Stomach (tissue), 8 donors: ENCODE measurements at regions not wholly inside any gene's neighbourhood (a gene's known extent, or its start where the extent isn't known, plus 50 kb on each side); places are given as distances from the start of the nearest gene placed in this dataset.

Experiments used
- DNase-seq, 2 donors: peaks; one replicate each; pipeline versions ENCODE4 v3.0.0 to v3.0.0-alpha.2; 2013 to 2019
- H3K27ac ChIP-seq, 5 donors: fragments of 200-600 bp in 4 of 5; sonication (generic) in 4 of 5; one replicate each; pipeline ENCODE4 v1.5.1; 2013 to 2019; ENCODE audit warnings: mild to moderate bottlenecking in 1 of 5, moderate library complexity in 1 of 5
- H3K27me3 ChIP-seq, 3 donors: fragments of 200-600 bp; sonication (generic); one replicate each; pipeline ENCODE4 v1.5.1; 2017 to 2019; ENCODE audit warnings: mixed run types in 1 of 3
- H3K36me3 ChIP-seq, 4 donors: fragments of 200-600 bp; sonication (generic); 1 replicate in 3 of 4; 2 replicates in 1 of 4; pipeline ENCODE4 v1.5.1; 2016 to 2019
- H3K4me1 ChIP-seq, 4 donors: fragments of 200-600 bp; sonication (generic); one replicate each; pipeline ENCODE4 v1.5.1; 2016 to 2019
- H3K4me3 ChIP-seq, 4 donors: fragments of 200-600 bp; sonication (generic) in 3 of 4; one replicate each; pipeline ENCODE4 v1.5.1; 2016 to 2019; ENCODE audit warnings: mild to moderate bottlenecking in 1 of 4
- H3K9me3 ChIP-seq, 4 donors: fragments of 200-600 bp; sonication (generic); one replicate each; pipeline ENCODE4 v1.5.1; 2016 to 2019
- EP300 ChIP-seq: sonication (generic); formaldehyde crosslinking; IDR thresholded peaks from one replicate; pipeline ENCODE4 v1.6.1; 2017; ENCODE audit warnings: antibody characterized with exemption
- POLR2A ChIP-seq, 4 donors: fragments of 450-650 bp; IDR thresholded peaks; one replicate each; pipeline ENCODE4 v1.6.1; 2016; ENCODE audit warnings: antibody characterized with exemption in 4 of 4, control low read depth in 2 of 4, mild to moderate bottlenecking in 1 of 4, moderate library complexity in 1 of 4
- POLR2AphosphoS5 ChIP-seq, 3 donors: sonication (generic); formaldehyde crosslinking; IDR thresholded peaks; one replicate each; pipeline ENCODE4 v1.6.1; 2016; ENCODE audit warnings: antibody characterized with exemption in 3 of 3
- WGBS, 5 donors: extraction: QIAGEN DNeasy Blood & Tissue Kit in 3 of 5; methylation state at CpG; one replicate each; pipeline versions ENCODE4 v1.1.5 to v1.1.7; 2013 to 2018; 5-methylcytosine and 5-hydroxymethylcytosine counted together
- intact Hi-C: fragments of 100-400 bp; cut with DNase I; formaldehyde crosslinking; loops from one replicate; pipeline ENCODE4 v1.15.1; 2023; ENCODE audit warnings: low total_unique reads
- TF ChIP-seq, protein P1 (sequence below), 7 experiments: fragments of 450-650 bp in 4 of 7; fragments of 200-600 bp in 3 of 7; sonication (generic) in 3 of 7; IDR thresholded peaks; one replicate each; pipeline ENCODE4 v1.5.1; 2016 to 2019; ENCODE audit warnings: antibody characterized with exemption in 7 of 7, control low read depth in 2 of 7, mild to moderate bottlenecking in 1 of 7
- donor health status: healthy with polysubstance abuse.
- donor health status: Bipolar disorder and iron deficiency.
- donor health status: healthy.

GRCh38 chr12:111170543-111170942 is 198.4 kb downstream of the PHETA1 start:
- intact Hi-C loops: no loop called here
- Histone ChIP-seq H3K27me3 (peaks cover 0 to 38% (median 0%) of the 10 kb centered on the region in 3 donors), H3K4me1 (no peaks in the 10 kb centered on the region), H3K9me3 (no peaks in the 10 kb centered on the region), H3K36me3 (no peaks in the 10 kb centered on the region), H3K27ac (no peak overlapping the region), H3K4me3 (no peak overlapping the region)
- no peak for TF ChIP-seq POLR2AphosphoS5 (IDR thresholded peaks at IDR 0.05)
- TF ChIP-seq EP300: no peak
- TF ChIP-seq, protein P1, sequence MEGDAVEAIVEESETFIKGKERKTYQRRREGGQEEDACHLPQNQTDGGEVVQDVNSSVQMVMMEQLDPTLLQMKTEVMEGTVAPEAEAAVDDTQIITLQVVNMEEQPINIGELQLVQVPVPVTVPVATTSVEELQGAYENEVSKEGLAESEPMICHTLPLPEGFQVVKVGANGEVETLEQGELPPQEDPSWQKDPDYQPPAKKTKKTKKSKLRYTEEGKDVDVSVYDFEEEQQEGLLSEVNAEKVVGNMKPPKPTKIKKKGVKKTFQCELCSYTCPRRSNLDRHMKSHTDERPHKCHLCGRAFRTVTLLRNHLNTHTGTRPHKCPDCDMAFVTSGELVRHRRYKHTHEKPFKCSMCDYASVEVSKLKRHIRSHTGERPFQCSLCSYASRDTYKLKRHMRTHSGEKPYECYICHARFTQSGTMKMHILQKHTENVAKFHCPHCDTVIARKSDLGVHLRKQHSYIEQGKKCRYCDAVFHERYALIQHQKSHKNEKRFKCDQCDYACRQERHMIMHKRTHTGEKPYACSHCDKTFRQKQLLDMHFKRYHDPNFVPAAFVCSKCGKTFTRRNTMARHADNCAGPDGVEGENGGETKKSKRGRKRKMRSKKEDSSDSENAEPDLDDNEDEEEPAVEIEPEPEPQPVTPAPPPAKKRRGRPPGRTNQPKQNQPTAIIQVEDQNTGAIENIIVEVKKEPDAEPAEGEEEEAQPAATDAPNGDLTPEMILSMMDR (IDR thresholded peaks at IDR 0.05): no peak
- no peak for TF ChIP-seq POLR2A (IDR thresholded peaks at IDR 0.05)
- WGBS, 5 donors: 51 to 70% (median 64%) methylated on average over 8 of the region's 8 CpGs
- DNase-seq: peak in 1 of 2 donors; percentile 31

GRCh38 chr12:111169456-111169855 is 199.4 kb downstream of the PHETA1 start:
- DNase-seq: no peak
- no peak overlapping the region for H3K27ac ChIP-seq
- TF ChIP-seq, protein P1 (IDR thresholded peaks at IDR 0.05): no peak
- TF ChIP-seq EP300 (no peak), POLR2AphosphoS5 (IDR thresholded peaks at IDR 0.05) (no peak), POLR2A (IDR thresholded peaks at IDR 0.05) (no peak)
- H3K4me1 ChIP-seq: no peaks in the 10 kb centered on the region
- intact Hi-C loops: no loop called here
- 61 to 77% (median 74%) methylated on average over 13 of the region's 13 CpGs for WGBS, 5 donors
- peaks cover 0 to 38% (median 0%) of the 10 kb centered on the region in 3 donors for H3K27me3 ChIP-seq
- no peak overlapping the region for H3K4me3 ChIP-seq
- H3K36me3 ChIP-seq: no peaks in the 10 kb centered on the region
- no peaks in the 10 kb centered on the region for H3K9me3 ChIP-seq

GRCh38 chr12:111169032-111169431 is 199.9 kb downstream of the PHETA1 start:
- H3K9me3 ChIP-seq: no peaks in the 10 kb centered on the region
- no peak for DNase-seq
- no peaks in the 10 kb centered on the region for H3K4me1 ChIP-seq
- no peak overlapping the region for H3K4me3 ChIP-seq
- H3K27me3 ChIP-seq: peaks cover 0 to 34% (median 0%) of the 10 kb centered on the region in 3 donors
- WGBS, 5 donors: 82 to 88% (median 87%) methylated on average over 8 of the region's 8 CpGs
- TF ChIP-seq EP300: no peak
- H3K36me3 ChIP-seq: no peaks in the 10 kb centered on the region
- intact Hi-C loops: no loop called here
- no peak overlapping the region for H3K27ac ChIP-seq

GRCh38 chr12:111168009-111168900 is 200.6 kb downstream of the PHETA1 start:
- no peak for DNase-seq
- WGBS, 5 donors: 64 to 76% (median 71%) methylated on average over 16 of the region's 16 CpGs
- H3K4me1 ChIP-seq: no peaks in the 10 kb centered on the region
- no peaks in the 10 kb centered on the region for H3K36me3 ChIP-seq
- intact Hi-C loops: no loop called here
- H3K27ac ChIP-seq: no peak overlapping the region
- no peaks in the 10 kb centered on the region for H3K9me3 ChIP-seq
- no peak overlapping the region for H3K4me3 ChIP-seq
- no peak for TF ChIP-seq EP300
- H3K27me3 ChIP-seq: peaks cover 0 to 31% (median 0%) of the 10 kb centered on the region in 3 donors

DNA sequence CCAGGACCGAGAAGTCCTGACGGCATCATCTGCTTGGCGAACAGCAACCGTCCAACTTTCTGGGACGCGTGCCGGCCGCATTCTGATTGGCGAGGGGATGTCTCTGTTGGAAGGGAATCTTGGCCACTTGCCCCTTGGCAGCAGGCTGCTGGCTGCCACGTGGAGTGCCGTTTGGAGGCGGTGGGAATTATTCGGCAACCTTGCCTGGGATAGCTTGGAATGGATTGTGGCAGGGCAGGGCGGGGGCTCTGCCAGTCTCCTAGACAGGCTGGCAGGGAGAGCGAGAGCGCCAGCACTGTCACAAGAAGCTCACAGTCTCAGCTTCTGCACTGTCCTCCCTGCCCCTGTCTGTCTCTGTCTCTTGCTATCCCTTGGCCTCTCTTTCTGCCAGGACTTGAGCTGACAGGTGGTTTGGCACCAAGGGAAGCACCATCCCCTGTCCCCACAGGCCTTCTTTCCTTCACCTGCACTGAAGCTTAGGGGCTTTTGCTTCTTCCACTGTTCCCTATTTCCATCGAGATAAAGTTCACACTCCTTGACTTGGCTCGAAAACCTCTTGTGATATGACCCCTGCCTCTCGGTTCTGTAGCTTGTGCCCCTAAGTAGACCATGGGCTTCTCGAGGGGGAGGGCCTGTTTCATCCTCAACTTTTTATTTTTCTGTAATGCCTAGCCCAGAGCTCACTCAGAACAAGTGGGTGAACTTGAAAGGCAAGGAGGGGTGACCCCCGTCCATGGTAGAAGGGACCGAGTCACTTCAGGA is 201.9 kb downstream of the PHETA1 start:
- no peak for TF ChIP-seq POLR2A (IDR thresholded peaks at IDR 0.05)
- no peak for TF ChIP-seq EP300
- no peak for TF ChIP-seq POLR2AphosphoS5 (IDR thresholded peaks at IDR 0.05)
- TF ChIP-seq, protein P1 (IDR thresholded peaks at IDR 0.05): no peak
- H3K4me1 ChIP-seq: no peaks in the 10 kb centered on the region
- no peaks in the 10 kb centered on the region for H3K9me3 ChIP-seq
- H3K36me3 ChIP-seq: no peaks in the 10 kb centered on the region
- H3K27ac ChIP-seq: no peak overlapping the region
- DNase-seq: peak in 1 of 2 donors; percentile 64
- intact Hi-C loops: no loop called here
- WGBS, 5 donors: 73 to 80% (median 75%) methylated on average over 9 to 22 of the region's 22 CpGs
- peaks cover 0 to 31% (median 0%) of the 10 kb centered on the region in 3 donors for H3K27me3 ChIP-seq
- no peak overlapping the region for H3K4me3 ChIP-seq
